ENCODE measurements at regions not wholly inside any gene's neighbourhood (a gene's known extent, or its start where the extent isn't known, plus 50 kb on each side); places are given as distances from the start of the nearest gene placed in this dataset.

DNA sequence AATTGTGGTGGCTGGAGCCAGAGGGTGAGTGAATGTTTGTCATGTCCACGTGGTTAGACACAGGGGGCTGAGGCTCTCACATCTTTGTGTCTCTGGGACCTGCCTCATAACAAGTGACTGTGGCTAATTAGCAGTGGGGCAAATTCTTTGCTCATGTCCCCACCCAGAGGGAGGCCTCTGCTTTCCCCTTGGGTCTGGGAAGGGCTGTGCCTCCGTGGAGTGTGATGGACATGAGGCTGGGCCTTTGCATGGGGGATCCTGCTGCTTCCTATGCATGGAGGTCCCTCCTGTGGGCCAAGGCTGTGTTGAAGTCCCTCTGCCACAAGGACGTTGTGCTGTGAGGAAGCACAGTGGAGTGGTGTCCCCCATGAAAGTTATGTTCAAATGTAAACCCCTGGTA is 327.4 kb upstream of the SHH start:
- H3K9me3 ChIP-seq (ENCODE audit: control insufficient read depth, low read length, poor library complexity, severe bottlenecking): no peaks in the 10 kb centered on the region
- ATAC-seq: no peak
- no peaks in the 10 kb centered on the region for H3K36me3 Mint-ChIP-seq (ENCODE audit: low read depth)
- H3K4me3 Mint-ChIP-seq: no peak overlapping the region
- DNase-seq: no peak
- H3K27ac Mint-ChIP-seq: no peak overlapping the region
- H3K4me1 Mint-ChIP-seq: no peaks in the 10 kb centered on the region
- peaks cover 36% of the 10 kb centered on the region for H3K27me3 Mint-ChIP-seq

GRCh38 chr7:156139112-156139511 is 326.8 kb upstream of the SHH start:
- no peak overlapping the region for H3K4me3 Mint-ChIP-seq
- no peak for ATAC-seq
- H3K27me3 Mint-ChIP-seq: peaks cover 35% of the 10 kb centered on the region
- no peaks in the 10 kb centered on the region for H3K4me1 Mint-ChIP-seq
- no peak overlapping the region for H3K27ac Mint-ChIP-seq
- no peaks in the 10 kb centered on the region for H3K9me3 ChIP-seq (ENCODE audit: control insufficient read depth, low read length, poor library complexity, severe bottlenecking)
- DNase-seq: no peak
- H3K36me3 Mint-ChIP-seq (ENCODE audit: low read depth): no peaks in the 10 kb centered on the region

DNA sequence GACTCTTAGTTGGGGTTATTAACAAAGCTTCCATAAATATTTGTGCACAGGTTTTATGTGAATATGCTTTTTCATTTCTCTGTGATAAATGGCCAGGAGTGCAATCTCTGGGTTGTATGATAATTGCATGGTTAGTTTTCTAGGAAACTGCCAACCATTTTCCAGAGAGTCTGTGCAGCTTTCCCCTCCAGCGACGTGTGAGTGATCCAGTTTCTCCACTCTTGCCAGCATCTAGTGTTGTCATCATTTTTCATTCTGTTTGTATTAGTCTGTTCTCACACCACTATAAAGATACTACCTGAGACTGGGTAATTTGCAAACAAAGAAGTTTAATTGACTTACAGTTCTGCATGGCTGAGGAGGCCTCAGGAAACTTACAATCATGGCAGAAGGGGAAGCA is 319.6 kb upstream of the SHH start:
- H3K4me3 Mint-ChIP-seq: no peak overlapping the region
- no peaks in the 10 kb centered on the region for H3K9me3 ChIP-seq (ENCODE audit: control insufficient read depth, low read length, poor library complexity, severe bottlenecking)
- no peak overlapping the region for H3K27ac Mint-ChIP-seq
- no peaks in the 10 kb centered on the region for H3K36me3 Mint-ChIP-seq (ENCODE audit: low read depth)
- ATAC-seq (no peak), DNase-seq (no peak)
- peaks cover 13% of the 10 kb centered on the region for H3K27me3 Mint-ChIP-seq
- no peaks in the 10 kb centered on the region for H3K4me1 Mint-ChIP-seq

GRCh38 chr7:156129522-156129921 is 317.3 kb upstream of the SHH start:
- ATAC-seq (no peak), DNase-seq (no peak)
- Mint-ChIP-seq H3K27ac (no peak overlapping the region), H3K4me3 (no peak overlapping the region), H3K27me3 (peaks cover 5% of the 10 kb centered on the region), H3K4me1 (no peaks in the 10 kb centered on the region), H3K36me3 (ENCODE audit: low read depth) (no peaks in the 10 kb centered on the region)
- no peaks in the 10 kb centered on the region for H3K9me3 ChIP-seq (ENCODE audit: control insufficient read depth, low read length, poor library complexity, severe bottlenecking)

DNA sequence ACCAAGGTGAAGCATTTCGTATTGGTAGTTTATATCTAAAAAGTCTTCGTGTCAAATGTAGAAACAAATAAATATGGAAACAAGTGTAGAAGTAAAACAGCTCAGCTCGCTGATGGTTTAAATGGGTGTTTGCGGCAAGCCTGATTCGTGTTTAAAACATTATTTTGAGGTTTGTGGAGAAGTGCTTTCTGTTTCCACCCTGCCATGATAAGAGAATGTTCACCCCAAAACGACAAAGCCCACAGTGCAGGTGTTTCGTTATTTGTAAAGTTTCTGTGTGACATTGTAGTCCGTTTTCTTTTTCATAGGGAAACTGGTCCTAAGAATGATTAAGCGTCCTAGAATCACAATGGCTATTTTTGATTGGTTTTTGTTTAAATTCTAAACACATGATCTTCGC is 316.2 kb upstream of the SHH start:
- H3K36me3 Mint-ChIP-seq (ENCODE audit: low read depth): no peaks in the 10 kb centered on the region
- H3K27me3 Mint-ChIP-seq: peaks cover 5% of the 10 kb centered on the region
- no peak overlapping the region for H3K4me3 Mint-ChIP-seq
- DNase-seq (no peak), ATAC-seq (no peak)
- H3K9me3 ChIP-seq (ENCODE audit: control insufficient read depth, low read length, poor library complexity, severe bottlenecking): no peaks in the 10 kb centered on the region
- no peak overlapping the region for H3K27ac Mint-ChIP-seq
- H3K4me1 Mint-ChIP-seq: no peaks in the 10 kb centered on the region

DNA sequence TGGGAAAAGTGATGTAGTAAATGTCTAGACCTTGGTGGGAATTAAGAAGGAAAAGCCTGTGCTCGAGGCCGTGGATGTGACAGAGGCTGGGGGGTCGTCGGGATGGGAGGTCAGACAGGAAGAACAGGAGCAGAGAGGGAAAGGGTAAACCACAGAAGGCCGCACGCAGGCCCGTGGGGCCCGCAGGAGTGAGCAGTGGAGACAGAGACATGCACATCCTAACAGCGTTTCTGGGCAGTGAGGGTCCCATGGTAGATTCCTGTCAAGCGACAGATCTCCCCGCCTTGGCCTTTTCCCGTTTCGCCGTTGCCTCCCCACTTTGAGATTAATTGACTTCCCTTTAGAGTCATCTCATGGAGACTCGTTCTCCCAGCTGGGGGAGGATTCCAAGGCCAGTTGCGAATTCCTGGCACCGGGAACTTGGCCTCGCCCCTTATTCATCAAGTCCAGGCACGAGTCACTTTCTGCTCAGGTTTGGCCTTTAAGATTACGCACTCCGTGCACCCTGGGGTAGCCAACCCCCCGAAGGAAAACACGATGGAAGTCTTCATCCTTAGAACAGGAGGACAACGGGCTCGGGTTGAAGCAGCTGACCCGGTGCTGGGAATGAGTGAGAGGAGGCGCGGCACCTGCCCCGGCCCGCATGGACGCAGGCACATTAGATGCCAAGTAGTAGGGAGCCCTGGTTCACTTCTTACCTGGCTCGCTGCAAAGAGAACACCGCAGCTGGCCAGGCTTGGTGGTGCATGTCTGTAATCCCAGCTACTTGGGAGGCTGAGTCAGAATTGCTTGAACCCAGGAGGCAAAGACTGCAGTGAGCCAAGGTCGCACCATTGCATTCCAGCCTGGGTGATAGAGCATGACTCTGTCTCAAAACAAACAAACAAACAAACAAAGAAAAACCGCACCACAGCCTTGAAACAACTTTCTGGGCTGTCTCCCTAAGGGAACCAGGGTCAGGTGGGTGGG is 315.2 kb upstream of the SHH start:
- H3K27ac Mint-ChIP-seq: no peak overlapping the region
- H3K9me3 ChIP-seq (ENCODE audit: control insufficient read depth, low read length, poor library complexity, severe bottlenecking): no peaks in the 10 kb centered on the region
- ATAC-seq (no peak), DNase-seq (no peak)
- peaks cover 5% of the 10 kb centered on the region for H3K27me3 Mint-ChIP-seq
- no peak overlapping the region for H3K4me3 Mint-ChIP-seq
- H3K4me1 Mint-ChIP-seq: no peaks in the 10 kb centered on the region
- H3K36me3 Mint-ChIP-seq (ENCODE audit: low read depth): no peaks in the 10 kb centered on the region

GRCh38 chr7:156125841-156126730 is 313.8 kb upstream of the SHH start:
- H3K36me3 Mint-ChIP-seq (ENCODE audit: low read depth): no peaks in the 10 kb centered on the region

GRCh38 chr7:156124356-156124755 is 312.1 kb upstream of the SHH start:
- Mint-ChIP-seq H3K27me3 (peaks cover 9% of the 10 kb centered on the region), H3K4me3 (no peak overlapping the region), H3K27ac (no peak overlapping the region)

More at GRCh38 chr7:156125841-156126730, 313.8 kb upstream of the SHH start:
- DNase-seq: no peak
- Mint-ChIP-seq H3K4me1 (no peaks in the 10 kb centered on the region), H3K27me3 (peaks cover 5% of the 10 kb centered on the region), H3K27ac (no peak overlapping the region), H3K4me3 (no peak overlapping the region)
- ATAC-seq: no peak
- no peaks in the 10 kb centered on the region for H3K9me3 ChIP-seq (ENCODE audit: control insufficient read depth, low read length, poor library complexity, severe bottlenecking)

GRCh38 chr7:156123362-156123761 is 311.1 kb upstream of the SHH start:
- H3K9me3 ChIP-seq (ENCODE audit: control insufficient read depth, low read length, poor library complexity, severe bottlenecking): no peaks in the 10 kb centered on the region
- no peak for ATAC-seq
- no peak overlapping the region for H3K4me3 Mint-ChIP-seq
- H3K4me1 Mint-ChIP-seq: no peaks in the 10 kb centered on the region
- H3K27ac Mint-ChIP-seq: no peak overlapping the region
- DNase-seq: no peak
- H3K27me3 Mint-ChIP-seq: peaks cover 9% of the 10 kb centered on the region
- no peaks in the 10 kb centered on the region for H3K36me3 Mint-ChIP-seq (ENCODE audit: low read depth)

More at GRCh38 chr7:156124356-156124755, 312.1 kb upstream of the SHH start:
- no peak for ATAC-seq
- no peaks in the 10 kb centered on the region for H3K9me3 ChIP-seq (ENCODE audit: control insufficient read depth, low read length, poor library complexity, severe bottlenecking)
- Mint-ChIP-seq H3K4me1 (no peaks in the 10 kb centered on the region), H3K36me3 (ENCODE audit: low read depth) (no peaks in the 10 kb centered on the region)
- DNase-seq: no peak

GRCh38 chr7:156122752-156123354 is 310.6 kb upstream of the SHH start:
- Mint-ChIP-seq H3K27ac (no peak overlapping the region), H3K4me3 (no peak overlapping the region), H3K36me3 (ENCODE audit: low read depth) (no peaks in the 10 kb centered on the region), H3K27me3 (peaks cover 9% of the 10 kb centered on the region), H3K4me1 (no peaks in the 10 kb centered on the region)
- DNase-seq (no peak), ATAC-seq (no peak)
- H3K9me3 ChIP-seq (ENCODE audit: control insufficient read depth, low read length, poor library complexity, severe bottlenecking): no peaks in the 10 kb centered on the region

DNA sequence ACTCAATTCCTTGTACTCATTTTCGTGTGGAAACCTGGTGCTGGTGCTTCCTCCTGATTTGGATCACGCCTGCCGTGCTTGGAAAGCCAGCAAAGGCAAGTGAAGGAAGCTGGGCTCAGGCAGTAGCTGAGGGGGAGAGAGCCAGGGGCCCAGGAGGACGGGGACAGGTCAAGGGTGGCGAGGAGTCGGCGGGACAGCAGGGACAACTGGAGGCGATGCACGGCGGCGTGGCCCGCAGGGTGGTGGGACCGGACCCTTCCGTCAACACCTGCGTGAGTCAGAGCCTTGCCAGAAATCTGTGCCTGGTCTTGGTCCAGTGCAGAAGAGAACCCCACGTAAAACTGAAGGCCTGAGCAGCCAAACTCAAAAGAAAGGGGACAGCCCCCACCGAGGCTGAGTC is 309.7 kb upstream of the SHH start:
- ATAC-seq: no peak
- no peak overlapping the region for H3K27ac Mint-ChIP-seq
- H3K36me3 Mint-ChIP-seq (ENCODE audit: low read depth): no peaks in the 10 kb centered on the region
- no peaks in the 10 kb centered on the region for H3K4me1 Mint-ChIP-seq
- no peak overlapping the region for H3K4me3 Mint-ChIP-seq
- no peak for DNase-seq
- peaks cover 4% of the 10 kb centered on the region for H3K27me3 Mint-ChIP-seq
- H3K9me3 ChIP-seq (ENCODE audit: control insufficient read depth, low read length, poor library complexity, severe bottlenecking): no peaks in the 10 kb centered on the region

DNA sequence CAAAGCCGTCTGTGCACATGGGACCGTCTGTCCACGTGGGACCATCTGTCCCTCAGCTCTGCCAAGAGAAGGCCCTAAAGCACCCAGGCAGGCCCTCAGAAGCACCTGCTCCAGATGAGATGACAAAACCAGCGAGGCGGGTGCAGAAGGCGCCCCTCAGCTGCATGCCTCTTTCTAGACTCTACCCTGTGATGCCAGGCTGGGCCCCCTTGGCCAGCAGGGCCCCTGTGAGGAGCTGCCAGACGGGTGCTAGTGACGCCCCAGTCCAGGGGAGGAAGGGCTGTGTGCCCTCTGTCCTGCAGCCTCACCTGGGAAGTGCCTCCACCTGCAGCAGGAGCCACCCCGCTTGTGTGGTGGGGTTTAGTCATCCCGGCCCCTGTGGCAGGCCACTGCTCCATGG is 309.2 kb upstream of the SHH start:
- peaks cover 4% of the 10 kb centered on the region for H3K27me3 Mint-ChIP-seq
- no peaks in the 10 kb centered on the region for H3K4me1 Mint-ChIP-seq
- no peak for DNase-seq
- H3K9me3 ChIP-seq (ENCODE audit: control insufficient read depth, low read length, poor library complexity, severe bottlenecking): no peaks in the 10 kb centered on the region
- no peak for ATAC-seq
- H3K4me3 Mint-ChIP-seq: no peak overlapping the region
- peaks cover 2% of the 10 kb centered on the region for H3K36me3 Mint-ChIP-seq (ENCODE audit: low read depth)
- no peak overlapping the region for H3K27ac Mint-ChIP-seq

- peaks cover 2% of the 10 kb centered on the region for H3K36me3 Mint-ChIP-seq (ENCODE audit: low read depth)
- DNase-seq: no peak
- H3K27ac Mint-ChIP-seq: no peak overlapping the region
- no peak overlapping the region for H3K4me3 Mint-ChIP-seq
- no peaks in the 10 kb centered on the region for H3K4me1 Mint-ChIP-seq
- peaks cover 4% of the 10 kb centered on the region for H3K27me3 Mint-ChIP-seq
- ATAC-seq: no peak
- no peaks in the 10 kb centered on the region for H3K9me3 ChIP-seq (ENCODE audit: control insufficient read depth, low read length, poor library complexity, severe bottlenecking)
Measured at GRCh38 chr7:156120552-156120951, 308.3 kb upstream of the SHH start.
